GM19455 (cell line): ENCODE measurements at regions not wholly inside any gene's neighbourhood (a gene's known extent, or its start where the extent isn't known, plus 50 kb on each side); places are given as distances from the start of the nearest gene placed in this dataset.
"Not testable (repeated sequence)": the region's sequence is repeated elsewhere in the genome, so short reads cannot be mapped to it uniquely, and the experiment has no call there.

ENCODE experiments used
- ATAC-seq: cut with Tn5 transposase; IDR thresholded peaks from one replicate; pipeline ENCODE4 v1.9.1; 2021; ENCODE audit not compliant: unreplicated experiment

DNA sequence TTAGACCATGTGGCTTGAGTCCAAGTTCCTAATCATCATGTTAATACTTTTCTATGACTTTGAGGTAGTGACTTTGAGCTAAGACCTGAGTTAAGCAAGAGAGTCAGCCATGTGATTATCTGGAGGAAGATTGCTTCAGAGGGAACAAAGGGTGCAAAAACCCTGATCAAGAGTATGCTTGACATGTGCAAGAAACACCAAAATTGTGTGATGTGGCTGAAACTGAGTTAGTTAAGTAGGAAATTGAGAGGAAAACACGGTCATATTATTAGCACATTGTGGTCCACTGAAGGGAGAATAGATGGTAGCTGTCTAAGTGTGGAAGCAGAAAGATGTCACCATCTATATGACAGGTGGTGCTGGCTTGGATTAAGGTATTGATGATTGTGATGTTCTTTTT, 130.4 kb upstream of the MON1B start:
- no peak for ATAC-seq

DNA sequence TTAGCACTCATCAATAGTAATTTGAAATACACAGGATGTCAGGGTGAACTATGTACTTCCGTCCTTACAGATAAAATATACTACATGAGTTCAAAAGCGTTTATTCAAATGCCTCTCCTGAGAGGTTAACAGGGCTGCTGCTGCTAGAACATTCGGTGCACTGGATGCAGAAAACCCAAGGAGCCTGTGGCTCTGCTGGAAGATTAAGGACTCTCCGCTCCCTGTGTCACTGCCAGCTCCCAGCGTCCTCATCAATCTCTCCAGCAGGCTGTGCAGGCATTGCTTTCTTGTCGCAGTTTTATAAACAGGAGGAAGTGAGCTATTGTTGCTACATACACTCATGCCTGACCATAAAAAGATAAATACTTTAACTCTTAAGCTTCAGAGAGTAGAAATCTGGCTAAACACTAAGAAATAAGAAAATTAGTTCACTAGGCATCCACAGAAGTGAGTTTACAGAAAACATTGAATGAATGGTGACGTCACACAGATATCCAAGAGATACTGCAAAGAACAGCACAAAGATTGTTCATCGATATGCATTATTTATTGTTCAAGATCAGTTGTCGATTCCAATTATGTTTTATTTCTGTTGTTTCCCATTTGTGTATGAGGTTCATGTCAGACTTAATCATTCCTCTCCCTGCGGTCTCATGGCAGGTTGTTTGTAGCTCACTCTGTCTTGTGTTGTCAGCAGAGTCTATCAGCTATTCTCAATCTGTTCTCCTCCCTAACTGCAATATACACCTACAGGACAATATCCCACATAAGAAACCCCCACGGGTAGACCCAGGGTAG, 127.9 kb upstream of the MON1B start:
- no peak for ATAC-seq

DNA sequence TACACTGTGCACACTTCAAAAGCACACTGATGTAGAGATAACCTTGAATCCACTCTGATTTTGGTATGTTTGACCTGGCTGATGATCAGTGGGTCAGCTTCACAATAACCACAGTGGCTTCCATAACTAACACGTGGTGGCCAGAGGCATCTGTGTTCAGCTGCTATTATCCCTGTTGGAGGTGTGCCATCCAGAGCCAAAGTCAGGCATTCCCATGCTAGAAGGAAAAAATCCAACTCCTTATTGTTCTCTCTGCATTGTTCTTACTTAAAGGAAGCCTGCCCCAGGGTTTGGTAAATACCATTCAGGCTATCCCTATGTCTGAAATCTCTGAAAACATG, 127.3 kb upstream of the MON1B start:
- ATAC-seq: no peak

DNA sequence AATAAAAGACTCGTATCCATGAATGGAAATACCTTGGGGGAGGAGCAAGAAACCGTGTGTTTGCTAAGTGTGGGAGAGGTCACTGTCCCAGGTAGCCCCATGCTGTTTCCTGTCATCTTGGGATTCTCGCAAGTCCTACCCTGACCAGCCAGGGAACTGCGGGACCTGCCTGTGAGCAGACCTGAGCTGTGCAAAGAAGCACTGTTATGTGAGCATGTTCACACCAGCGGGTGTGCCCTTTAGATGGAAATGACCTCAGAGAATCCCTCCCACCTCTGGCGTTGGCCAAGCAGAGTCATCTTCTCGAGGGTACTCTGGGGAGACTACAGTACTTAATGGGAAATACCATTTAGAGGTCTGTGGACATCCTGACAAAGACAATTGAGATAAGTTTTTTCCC, 127.0 kb upstream of the MON1B start:
- ATAC-seq: no peak

DNA sequence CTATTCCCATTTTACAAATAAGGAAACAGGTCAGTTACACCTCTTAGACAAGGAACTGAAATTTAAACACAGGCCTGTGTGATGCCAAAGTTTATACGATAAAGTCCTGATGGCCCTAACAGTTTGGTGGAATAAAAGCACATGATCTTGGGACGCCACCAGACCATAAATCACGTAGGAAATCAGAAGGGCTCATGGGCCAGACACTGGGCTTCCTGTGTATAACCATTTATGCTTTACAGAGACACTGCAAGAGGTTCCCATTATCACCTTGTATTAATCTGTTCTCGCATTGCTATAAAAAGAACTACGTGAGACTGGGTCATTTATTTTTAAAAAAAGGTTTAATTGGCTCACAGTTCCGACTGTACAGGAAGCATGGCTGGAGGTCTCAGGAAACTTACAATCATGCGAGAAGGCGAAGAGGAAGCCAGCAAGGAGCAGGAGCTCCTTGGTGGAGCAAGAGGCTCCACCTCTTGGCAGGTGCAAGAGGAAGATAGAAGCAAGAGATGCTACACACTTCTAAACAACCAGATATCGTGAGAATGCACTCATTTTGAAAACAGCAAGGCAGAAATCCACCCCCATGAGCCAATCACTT, 124.0 kb upstream of the MON1B start:
- ATAC-seq: no peak

DNA sequence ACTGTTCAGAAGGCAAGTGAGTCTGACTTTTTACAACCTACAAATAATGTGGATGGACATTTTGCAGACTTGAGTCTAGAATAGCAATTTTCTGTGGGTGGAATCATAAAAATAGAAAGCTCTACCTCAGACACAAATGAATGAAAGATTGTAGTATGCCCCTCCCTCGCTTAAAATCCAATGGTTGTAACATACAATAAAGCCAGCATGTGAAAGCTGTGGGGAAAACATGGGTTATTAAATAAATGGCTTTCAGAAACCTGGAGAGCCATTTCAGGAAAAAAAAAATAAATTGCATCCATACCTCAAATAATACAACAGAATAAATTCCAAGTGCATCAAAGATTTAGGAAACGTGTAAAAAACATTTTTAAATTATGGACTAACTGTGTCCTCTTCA, 123.1 kb upstream of the MON1B start:
- no peak for ATAC-seq

DNA sequence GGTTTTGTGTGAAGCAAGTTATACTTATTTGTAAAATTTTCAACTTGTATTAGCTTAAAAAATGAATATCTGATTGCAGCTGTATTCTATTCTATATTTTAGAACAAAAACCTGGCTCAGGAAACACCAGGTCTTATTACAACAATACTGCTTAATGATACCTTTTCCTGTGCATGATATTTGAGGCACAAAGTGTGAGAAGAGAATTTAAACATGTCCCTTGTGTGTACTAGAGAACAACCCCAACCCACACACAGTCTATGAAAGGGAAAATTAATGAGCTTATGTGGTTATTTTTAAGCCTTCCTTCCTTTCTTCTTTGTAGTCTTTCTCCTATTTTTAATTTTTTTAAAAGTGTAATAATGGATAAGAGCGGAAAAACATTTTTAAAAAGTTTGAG, 122.6 kb upstream of the MON1B start:
- ATAC-seq: no peak

DNA sequence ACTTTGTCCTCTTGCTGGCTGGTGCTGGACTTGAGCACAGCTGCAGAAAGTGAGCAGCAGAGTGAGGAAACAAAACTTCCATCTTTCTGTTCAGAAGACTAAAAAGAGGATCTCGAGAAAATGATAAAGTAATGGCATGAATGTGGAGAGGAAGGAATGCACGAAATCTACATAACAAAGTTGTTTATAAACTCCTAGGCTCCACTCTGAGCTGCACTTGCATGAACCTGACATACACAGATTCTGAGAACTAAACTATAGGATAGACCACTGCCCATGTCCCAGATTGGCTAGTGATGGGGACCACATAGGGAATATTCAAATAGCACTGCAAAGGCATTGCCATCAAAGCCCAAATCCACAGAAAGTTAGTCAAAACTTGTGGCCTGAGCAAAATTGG, 121.1 kb upstream of the MON1B start:
- no peak for ATAC-seq

DNA sequence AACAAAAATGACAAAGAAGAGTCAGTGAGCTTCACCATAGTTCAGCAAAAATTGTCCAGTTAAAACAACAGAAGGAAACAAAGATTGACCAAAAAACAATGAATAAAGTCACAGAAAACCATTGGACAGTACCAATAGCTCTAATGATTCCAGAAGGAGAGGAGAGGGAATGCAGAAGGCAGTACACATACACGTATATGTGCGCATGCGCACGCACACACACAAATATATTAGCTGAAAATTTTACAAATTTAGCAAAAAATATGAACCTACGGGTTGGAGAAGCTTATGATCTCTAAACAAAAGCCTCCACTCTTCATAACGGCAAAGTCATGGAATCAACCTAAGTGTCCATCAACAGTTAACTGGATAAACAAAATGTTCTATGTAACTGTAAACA, 120.3 kb upstream of the MON1B start:
- no peak for ATAC-seq

DNA sequence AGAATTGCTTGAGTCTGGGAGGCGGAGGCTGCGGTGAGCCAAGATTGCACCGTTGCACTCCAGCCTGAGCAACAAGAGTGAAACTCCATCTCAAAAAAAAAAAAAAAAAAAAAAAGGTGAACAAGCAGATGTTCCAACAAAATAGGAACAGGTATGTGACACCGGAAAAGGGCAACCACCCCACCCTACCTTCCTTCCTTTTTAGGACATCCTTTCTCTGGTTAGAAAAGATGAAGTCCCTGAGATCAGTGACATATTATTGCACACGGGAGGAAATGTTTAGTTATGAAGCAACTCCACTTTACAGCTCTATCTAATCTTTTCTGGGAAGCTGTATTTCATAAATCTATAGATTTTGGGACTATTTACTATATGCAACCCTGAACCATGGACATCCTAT, 114.2 kb upstream of the MON1B start:
- ATAC-seq: no peak

DNA sequence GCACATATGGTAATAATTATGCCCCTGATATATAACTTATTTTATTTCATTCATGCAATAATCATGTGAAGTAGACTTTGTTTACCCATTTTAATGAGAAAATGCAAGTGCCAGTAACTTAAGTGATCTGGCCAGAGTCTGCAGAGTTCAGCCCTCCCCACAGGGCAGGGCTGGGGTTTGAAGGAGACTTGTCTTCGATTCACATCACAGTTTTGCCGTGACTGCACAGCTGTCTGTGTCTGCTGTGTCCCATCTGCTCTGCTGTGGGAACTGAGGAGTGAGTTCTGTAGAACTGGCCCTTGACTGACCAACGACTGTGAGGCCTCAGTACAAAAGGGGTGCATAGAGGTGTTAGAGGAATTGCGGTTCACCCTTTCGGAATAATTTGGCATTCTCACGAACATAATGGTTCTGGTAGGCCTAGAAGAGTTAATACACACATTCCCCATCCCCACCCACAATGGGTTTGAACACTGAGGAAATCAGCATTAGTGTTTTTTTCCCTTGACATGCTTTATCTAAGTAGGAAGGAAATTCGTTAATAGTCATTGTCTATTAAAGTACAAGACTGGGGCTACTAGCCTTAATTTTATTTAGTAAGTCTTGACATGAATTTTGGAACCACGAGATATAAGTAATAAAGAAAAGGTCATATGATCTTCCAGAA, 113.6 kb upstream of the MON1B start:
- ATAC-seq: no peak

DNA sequence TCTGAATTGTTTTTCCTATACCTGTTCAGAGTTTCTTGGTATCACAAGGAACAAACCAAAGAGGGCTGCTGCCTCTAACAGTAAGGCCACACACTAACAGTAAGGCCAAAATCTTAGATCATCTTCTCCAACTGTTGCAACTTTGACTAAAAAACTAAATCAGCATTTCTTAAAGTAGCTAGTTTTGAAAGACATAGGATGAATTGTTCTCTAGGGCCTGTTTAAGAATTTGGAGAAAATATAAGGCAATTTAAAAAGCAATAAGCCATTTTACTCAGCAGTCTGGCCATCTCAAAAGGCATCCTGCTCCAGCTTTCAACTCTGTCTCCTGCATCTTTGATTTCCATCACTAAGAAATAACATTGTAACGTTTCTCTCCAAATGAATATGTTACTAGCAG, 105.0 kb upstream of the MON1B start:
- no peak for ATAC-seq

DNA sequence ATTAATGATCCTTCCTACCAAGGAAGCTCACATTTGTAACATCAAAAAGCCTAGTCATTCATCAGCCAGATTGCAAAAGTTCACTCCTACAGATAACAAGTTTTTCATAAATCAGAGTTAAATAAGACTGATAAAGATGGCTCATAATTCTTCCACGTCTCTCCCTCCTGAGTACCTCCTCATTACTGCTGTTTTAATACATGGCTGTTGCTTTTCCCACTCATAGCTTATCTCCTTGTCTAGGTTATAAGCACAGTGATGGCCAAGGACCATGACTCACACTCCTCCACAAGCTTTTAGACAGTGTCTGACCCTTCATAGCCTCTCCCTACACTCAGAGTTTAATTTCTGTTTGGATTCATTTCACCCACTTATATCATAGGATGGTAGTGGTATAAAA, 100.9 kb upstream of the MON1B start:
- no peak for ATAC-seq

DNA sequence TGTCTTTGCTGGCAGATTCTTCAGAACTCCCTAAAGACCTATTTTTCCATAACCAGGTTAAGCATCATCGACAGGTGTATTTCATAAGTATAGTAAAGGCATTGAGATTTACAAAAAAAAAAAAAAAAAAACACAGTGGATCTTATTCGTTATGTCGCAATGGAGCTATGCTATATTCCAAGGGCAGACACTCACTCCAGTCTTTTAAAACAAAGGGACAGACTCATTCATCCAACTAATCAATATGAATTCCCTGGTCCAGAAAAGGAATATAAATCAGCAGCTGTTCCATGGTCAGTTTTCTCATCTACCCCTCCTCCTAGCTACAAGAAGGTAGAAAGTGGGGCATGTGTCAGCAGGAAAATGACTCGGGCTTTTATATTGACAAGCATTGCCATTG, 97.7 kb upstream of the MON1B start:
- no peak for ATAC-seq

DNA sequence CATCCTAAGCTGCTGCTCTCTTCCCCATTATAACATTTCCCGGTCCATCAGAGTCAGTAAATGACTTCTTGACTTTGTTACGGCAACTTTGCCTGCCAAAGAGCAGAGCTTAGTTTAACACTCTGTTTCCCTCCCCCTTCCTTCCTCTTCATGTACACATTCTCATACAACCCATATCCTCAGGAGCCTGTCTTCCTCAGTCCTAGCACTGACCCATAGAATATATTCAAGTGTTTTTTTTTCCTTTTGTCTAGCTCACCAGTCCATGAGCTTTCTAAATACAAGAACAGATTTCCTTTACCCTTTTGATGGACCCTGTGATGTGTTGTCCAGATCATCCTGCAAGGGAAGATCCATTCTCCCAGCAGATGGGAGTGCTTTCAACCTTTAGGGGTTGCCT, 97.0 kb upstream of the MON1B start:
- ATAC-seq: no peak

DNA sequence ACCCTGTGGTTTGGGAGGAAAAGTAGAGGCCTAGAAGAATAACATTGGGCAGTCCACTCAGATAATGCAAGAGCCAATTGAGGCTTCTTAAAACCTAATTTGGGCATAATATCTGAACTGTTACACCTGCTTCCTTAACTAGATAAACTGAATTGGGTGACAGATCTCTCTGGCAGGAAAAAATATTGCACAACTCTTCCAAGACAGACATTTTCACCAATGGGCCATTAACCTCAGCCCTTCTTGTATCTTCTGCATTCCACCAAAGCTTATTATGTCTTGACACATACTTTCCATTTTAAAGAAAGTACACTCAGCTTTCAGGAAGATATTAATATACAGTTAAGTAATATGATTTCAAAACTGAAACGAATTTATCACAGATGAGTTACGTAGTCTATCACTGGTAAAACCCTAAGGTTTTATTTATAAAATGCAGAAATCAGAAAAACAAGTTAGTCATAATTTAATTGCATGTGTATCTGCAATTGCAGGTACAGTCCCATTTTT, 79.9 kb upstream of the MON1B start:
- no peak for ATAC-seq

DNA sequence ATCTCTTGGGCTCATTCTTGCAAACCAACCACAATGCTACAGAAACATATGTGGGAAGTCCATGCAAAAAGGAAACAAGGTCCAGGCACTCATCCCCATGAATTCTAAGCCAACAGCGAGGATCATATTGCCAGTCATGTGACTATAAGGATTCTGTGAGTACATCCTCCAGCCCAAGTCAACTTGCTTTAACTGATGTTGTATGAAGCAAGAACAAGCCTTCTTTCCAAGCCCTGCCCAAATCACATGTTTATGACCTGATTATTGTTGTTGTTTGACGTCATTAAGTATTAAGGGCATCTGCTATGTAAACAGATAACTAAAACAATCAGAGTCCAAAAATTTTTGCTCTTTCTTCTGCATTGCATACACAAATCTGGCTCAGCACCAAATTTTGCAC, 78.2 kb upstream of the MON1B start:
- ATAC-seq: no peak

DNA sequence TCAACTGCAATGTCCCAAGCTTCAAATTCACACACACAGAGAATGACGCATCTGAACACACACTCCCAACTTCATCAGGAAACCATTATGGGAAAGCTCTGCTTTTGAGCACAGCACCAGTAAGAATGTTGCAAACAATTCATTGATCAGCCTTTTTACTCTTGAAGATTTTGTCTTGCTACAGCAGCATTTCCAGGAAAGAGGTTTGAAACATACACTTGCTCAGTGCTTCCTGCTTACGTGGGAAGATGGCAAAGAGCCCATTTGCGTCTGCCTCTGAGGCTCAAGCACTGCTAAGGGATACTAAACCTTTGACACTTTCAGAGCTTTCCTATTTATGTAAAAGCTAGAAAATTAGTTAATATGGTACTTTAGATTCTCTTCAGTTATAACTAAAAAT, 77.2 kb upstream of the MON1B start:
- no peak for ATAC-seq

DNA sequence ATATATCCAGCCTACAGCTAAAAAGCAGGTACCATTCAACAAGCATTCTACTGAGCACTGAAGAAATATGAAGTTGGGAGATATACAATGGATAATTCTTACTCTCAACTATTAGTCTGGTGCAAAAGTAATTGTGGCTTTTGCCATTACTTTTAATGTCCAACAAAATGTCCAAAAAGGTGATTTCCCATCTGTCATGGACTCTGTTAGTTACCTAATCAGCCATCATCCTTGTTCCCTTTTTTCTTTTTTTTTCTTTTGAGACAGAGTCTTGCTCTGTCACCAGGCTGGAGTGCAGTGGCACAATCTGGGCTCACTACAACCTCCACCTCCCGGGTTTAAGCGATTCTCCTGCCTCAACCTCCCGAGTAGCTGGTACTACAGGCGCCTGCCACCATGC, 76.6 kb upstream of the MON1B start:
- not testable (repeated sequence) for ATAC-seq

DNA sequence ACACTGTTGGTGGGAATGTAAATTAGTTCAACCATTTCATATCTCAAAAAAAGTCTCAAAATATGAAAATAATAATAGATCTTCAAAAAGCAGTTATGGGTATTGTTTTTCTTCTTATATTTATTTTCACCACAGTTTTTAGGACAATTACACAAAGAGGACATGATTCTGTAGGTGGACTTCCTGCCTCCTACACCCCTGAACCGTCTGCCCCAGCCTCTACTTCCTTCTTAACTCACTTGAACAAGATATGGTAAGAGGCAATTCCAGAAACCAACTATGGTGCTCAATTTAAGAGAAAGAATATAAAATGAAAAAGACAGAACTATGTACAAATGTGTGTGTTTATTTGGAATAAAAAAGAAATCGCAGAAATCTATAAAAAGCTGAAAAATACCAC, 74.1 kb upstream of the MON1B start:
- ATAC-seq: no peak

DNA sequence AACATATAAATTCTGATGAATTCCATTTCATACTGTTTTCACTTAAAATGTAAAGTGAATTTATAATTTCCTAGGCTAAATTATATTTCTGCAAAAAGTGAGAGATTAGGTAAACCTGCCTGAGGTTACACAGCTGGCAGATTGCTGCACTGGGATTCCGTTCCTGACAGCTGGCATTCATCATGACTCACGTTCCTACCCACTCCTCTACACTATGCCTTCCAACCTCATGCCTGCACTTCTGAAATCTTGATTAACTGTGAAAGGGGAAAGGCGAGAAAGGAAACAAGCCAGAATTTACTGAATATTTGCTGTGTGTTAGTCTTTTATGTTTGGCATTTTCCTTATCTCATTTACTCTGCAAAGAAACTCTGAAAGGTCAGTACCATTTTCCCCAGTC, 73.3 kb upstream of the MON1B start:
- ATAC-seq: no peak

DNA sequence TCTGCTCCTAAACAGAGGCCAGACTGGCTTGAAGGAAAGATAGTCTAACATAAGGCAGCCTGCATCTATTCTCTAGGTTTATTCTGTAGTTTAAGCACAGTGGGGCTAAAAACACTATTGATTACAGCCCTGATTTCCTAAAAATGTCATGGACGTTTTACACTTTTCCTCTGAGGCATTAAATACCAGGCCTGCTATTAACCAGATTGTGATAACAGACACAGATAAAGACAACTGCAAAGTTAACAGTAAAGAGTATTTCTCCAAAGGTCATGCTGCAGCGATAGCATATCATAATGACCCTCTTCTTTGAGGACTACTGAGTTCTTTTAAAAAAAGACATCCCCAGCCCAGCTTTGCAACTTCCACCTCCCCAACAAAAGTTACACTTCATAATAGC, 59.6 kb upstream of the MON1B start:
- ATAC-seq: no peak
